Activated CD8-positive, alpha-beta T cell treated with anti-CD3 and anti-CD28 coated beads for 36 hours (primary cell): ENCODE measurements at regions not wholly inside any gene's neighbourhood (a gene's known extent, or its start where the extent isn't known, plus 50 kb on each side); places are given as distances from the start of the nearest gene placed in this dataset.

Source experiments
- ATAC-seq: fragments of 200-7000 bp; cut with Tn5 transposase; one replicate; pipeline ENCODE4 v1.10.0; 2021; ENCODE audit warnings: mild to moderate bottlenecking, moderate library complexity
- CTCF ChIA-PET: fragments of 350-600 bp; sonication (Branson Sonifier 250); formaldehyde crosslinking; loops from one replicate; lab custom pipeline; 2021; ENCODE audit warnings: antibody characterized with exemption; lab: Charles Lee
- POLR2A ChIA-PET: fragments of 350-600 bp; sonication (Branson Sonifier 250); formaldehyde crosslinking; loops from one replicate; lab custom pipeline; 2021; ENCODE audit warnings: antibody characterized with exemption; lab: Charles Lee
- DNase-seq: peaks from one replicate; pipeline ENCODE4 v3.0.0-alpha.2; 2020
- H3K27ac Mint-ChIP-seq: one replicate; pipeline ENCODE4 v1.8.0; 2021; ENCODE audit warnings: mild to moderate bottlenecking, mixed read lengths
- H3K27me3 Mint-ChIP-seq: one replicate; pipeline ENCODE4 v1.8.0; 2021; ENCODE audit warnings: mixed read lengths
- H3K36me3 Mint-ChIP-seq: one replicate; pipeline ENCODE4 v1.8.0; 2021; ENCODE audit warnings: low read depth, mixed read lengths
- H3K4me1 Mint-ChIP-seq: one replicate; pipeline ENCODE4 v1.8.0; 2021; ENCODE audit warnings: low read depth, mixed read lengths
- H3K4me3 Mint-ChIP-seq: one replicate; pipeline ENCODE4 v1.8.0; 2021; ENCODE audit warnings: mild to moderate bottlenecking, moderate library complexity, mixed read lengths
- H3K9me3 Mint-ChIP-seq: one replicate; pipeline ENCODE4 v1.8.0; 2021; ENCODE audit warnings: mixed read lengths
- CTCF ChIP-seq: fragments of 200-600 bp; IDR thresholded peaks from one replicate; pipeline ENCODE4 v1.8.0; 2022; ENCODE audit warnings: antibody characterized with exemption, mild to moderate bottlenecking
- intact Hi-C: fragments of 100-400 bp; cut with micrococcal nuclease; formaldehyde crosslinking; loops from one replicate; pipeline ENCODE4 v1.10.0; 2022

DNA sequence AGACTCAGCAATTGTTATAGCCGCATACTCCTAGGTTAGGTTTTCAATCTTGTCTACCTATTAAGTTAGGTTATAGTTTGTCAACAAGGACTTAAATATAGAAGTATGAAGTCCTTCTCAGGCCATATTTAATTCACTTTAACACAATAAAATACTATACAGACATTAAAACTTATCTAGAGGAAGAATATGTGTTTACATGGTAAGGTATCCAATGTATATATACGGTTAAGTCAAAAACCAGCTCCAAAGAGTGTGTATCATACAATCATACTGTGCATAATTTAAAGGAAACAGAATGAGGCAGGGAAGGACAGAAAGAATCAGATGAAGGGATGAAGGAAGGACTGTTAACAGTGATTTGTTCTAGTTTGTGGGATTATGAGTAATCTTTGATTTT is 79.5 kb upstream of the LANCL2 start:
- no peaks in the 10 kb centered on the region for H3K4me1 Mint-ChIP-seq
- ATAC-seq (no peak), DNase-seq (no peak)
- no peak overlapping the region for H3K4me3 Mint-ChIP-seq
- ChIA-PET CTCF (interaction anchor here (1.0 to 1.6 kb wide), 3 partner anchors 31 to 148 kb away, joined by 3 to 6 read pairs (median 4); no protein-coding TSS in a partner anchor), POLR2A (no interaction called here)
- peaks cover 4% of the 10 kb centered on the region for H3K27me3 Mint-ChIP-seq
- no peaks in the 10 kb centered on the region for H3K9me3 Mint-ChIP-seq
- no peaks in the 10 kb centered on the region for H3K36me3 Mint-ChIP-seq
- intact Hi-C loops, result no loop called here
- no peak for TF ChIP-seq CTCF
- H3K27ac Mint-ChIP-seq, result no peak overlapping the region

- no peak overlapping the region for H3K4me3 Mint-ChIP-seq
- DNase-seq (no peak), ATAC-seq (no peak)
- H3K27ac Mint-ChIP-seq, result no peak overlapping the region
- ChIA-PET POLR2A (no interaction called here), CTCF (interaction anchor here (1.4 to 1.8 kb wide), 2 partner anchors 129 to 147 kb away, joined by 3 to 9 read pairs; no protein-coding TSS in a partner anchor)
- no peaks in the 10 kb centered on the region for H3K9me3 Mint-ChIP-seq
- no peak for TF ChIP-seq CTCF
- no peaks in the 10 kb centered on the region for H3K4me1 Mint-ChIP-seq
- intact Hi-C loops, result no loop called here
- peaks cover 4% of the 10 kb centered on the region for H3K27me3 Mint-ChIP-seq
- H3K36me3 Mint-ChIP-seq, result no peaks in the 10 kb centered on the region
These were observed 78.5 kb upstream of the LANCL2 start for GRCh38 chr7:55286666-55287065.

DNA sequence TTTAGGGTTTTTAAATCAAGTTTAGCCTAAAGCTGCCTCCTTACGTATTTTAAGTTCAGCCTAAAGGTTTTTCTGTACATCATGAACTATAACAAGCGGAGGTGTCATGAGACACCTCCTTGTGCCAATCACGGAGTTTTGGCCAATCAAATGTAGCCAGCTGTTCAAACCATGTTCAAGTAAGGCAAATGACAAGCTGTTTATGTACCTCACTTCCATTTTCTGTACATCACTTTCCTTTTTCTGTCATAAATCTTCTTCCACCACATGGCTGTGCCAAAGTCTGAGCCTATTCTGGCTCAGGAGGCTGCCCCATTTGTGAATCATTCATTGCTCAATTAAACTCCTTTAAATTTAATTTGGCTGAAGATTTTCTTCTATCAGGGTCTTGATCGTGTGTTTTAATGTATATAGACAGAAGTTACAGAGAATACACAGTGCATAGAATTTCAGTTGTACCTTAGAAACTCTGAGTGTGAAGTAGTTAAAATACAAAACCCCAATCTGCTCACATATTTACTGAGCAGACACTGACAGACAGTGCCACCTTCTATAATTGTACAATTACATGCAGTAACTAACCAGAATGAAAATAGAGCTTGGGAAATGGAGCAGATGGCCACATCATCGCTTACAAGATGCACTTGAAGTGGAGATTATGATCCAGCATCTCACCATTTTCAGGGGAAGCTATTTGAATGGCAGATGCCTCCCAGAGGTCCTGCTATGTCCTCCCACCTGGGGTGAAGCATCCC is 76.9 kb upstream of the LANCL2 start:
- no peak for ATAC-seq
- intact Hi-C loops, result no loop called here
- no peak for TF ChIP-seq CTCF
- CTCF ChIA-PET, result interaction anchor here (0.8 to 1.8 kb wide), 6 partner anchors 18 to 127 kb away, joined by 3 to 9 read pairs (median 3); no protein-coding TSS in a partner anchor
- no peak for DNase-seq
- Mint-ChIP-seq H3K4me3 (no peak overlapping the region), H3K4me1 (no peaks in the 10 kb centered on the region), H3K27me3 (peaks cover 10% of the 10 kb centered on the region), H3K27ac (no peak overlapping the region), H3K36me3 (no peaks in the 10 kb centered on the region), H3K9me3 (no peaks in the 10 kb centered on the region)
- POLR2A ChIA-PET, result no interaction called here

DNA sequence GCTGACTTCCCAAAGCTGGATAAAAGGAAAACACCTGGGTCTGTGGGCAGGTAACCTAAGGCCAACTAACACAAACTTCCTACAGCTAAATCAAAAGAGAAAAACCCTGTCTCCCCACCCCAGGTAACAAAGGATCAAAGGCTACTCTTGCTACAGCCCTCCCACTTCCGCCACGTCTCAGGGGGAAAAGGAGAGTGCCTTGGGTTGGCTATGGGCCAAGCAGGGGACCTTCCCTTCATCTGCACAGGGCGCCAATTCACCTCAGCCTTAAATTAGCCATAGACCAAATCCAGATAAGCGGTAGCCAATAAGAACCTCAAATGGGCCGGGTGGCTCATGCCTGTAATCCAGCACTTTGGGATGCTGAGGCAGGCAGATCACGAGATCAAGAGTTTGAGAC is 69.1 kb upstream of the LANCL2 start:
- ATAC-seq, result no peak
- ChIA-PET POLR2A (interaction anchor here (1.6 kb wide), 1 partner anchor 13 kb away, joined by 4 read pairs; no protein-coding TSS in a partner anchor), CTCF (no interaction called here)
- intact Hi-C loops, result no loop called here
- Mint-ChIP-seq H3K4me1 (no peaks in the 10 kb centered on the region), H3K27me3 (peaks cover 11% of the 10 kb centered on the region), H3K27ac (no peak overlapping the region), H3K4me3 (no peak overlapping the region), H3K36me3 (no peaks in the 10 kb centered on the region), H3K9me3 (no peaks in the 10 kb centered on the region)
- no peak for DNase-seq
- TF ChIP-seq CTCF, result no peak

- DNase-seq (no peak), ATAC-seq (no peak)
- ChIA-PET CTCF (no interaction called here), POLR2A (no interaction called here)
- no peak for TF ChIP-seq CTCF
- no peaks in the 10 kb centered on the region for H3K4me1 Mint-ChIP-seq
- peaks cover 11% of the 10 kb centered on the region for H3K27me3 Mint-ChIP-seq
- H3K27ac Mint-ChIP-seq, result no peak overlapping the region
- no peaks in the 10 kb centered on the region for H3K9me3 Mint-ChIP-seq
- no peaks in the 10 kb centered on the region for H3K36me3 Mint-ChIP-seq
- no peak overlapping the region for H3K4me3 Mint-ChIP-seq
- intact Hi-C loops, result no loop called here
These were observed 65.7 kb upstream of the LANCL2 start for GRCh38 chr7:55299273-55299967.
